HEK293 (cell line): ENCODE measurements at regions not wholly inside any gene's neighbourhood (a gene's known extent, or its start where the extent isn't known, plus 50 kb on each side); places are given as distances from the start of the nearest gene placed in this dataset.
A peak's percentile ranks its signal among the peaks of the same experiment; 100 is the strongest.

ENCODE experiments used
- CTCF ChIA-PET: fragments of 350-600 bp; formaldehyde crosslinking; extraction: SDS; loops from one replicate; lab custom pipeline; 2021; ENCODE audit warnings: antibody characterized with exemption; lab: Yijun Ruan, JAX
- POLR2A ChIA-PET: fragments of 300-600 bp; formaldehyde crosslinking; extraction: SDS; loops from one replicate; lab custom pipeline; 2020; ENCODE audit warnings: antibody characterized with exemption, inconsistent platforms; lab: Yijun Ruan, JAX
- H3K27ac ChIP-seq: fragments of 200-500 bp; sonication (Bioruptor generic); 2 replicates; pipeline ENCODE4 v1.5.1; 2014; ENCODE audit warnings: low read depth, low read length, control low read depth, inconsistent platforms; ENCODE audit errors: extremely low read depth
- H3K36me3 ChIP-seq, 2 experiments: fragments of 200-500 bp in 1 of 2; sonication (Bioruptor generic) in 1 of 2; 1 replicate in 1 of 2; 2 replicates in 1 of 2; pipeline ENCODE4 v1.5.1; 2014 to 2017; ENCODE audit warnings: inconsistent platforms in 2 of 2, low read length in 2 of 2; ENCODE audit not compliant: control insufficient read depth in 2 of 2, insufficient read depth in 1 of 2
- H3K4me1 ChIP-seq: fragments of 200-500 bp; sonication (Bioruptor generic); 2 replicates; pipeline ENCODE4 v1.5.1; 2014; ENCODE audit warnings: mild to moderate bottlenecking, low read length, inconsistent platforms; ENCODE audit not compliant: control insufficient read depth, insufficient read depth
- H3K4me3 ChIP-seq: 2 replicates; pipeline ENCODE4 v1.5.1; 2011; ENCODE audit warnings: low read depth, mild to moderate bottlenecking, control low read depth, low read length, moderate library complexity
- H3K9me3 ChIP-seq: fragments of 200-500 bp; sonication (Bioruptor generic); 2 replicates; pipeline ENCODE4 v1.5.1; 2014; ENCODE audit warnings: low read depth, low read length, inconsistent platforms; ENCODE audit not compliant: control insufficient read depth, insufficient read depth
- BCL11B ChIP-seq: fragments of 450-650 bp; formaldehyde crosslinking; IDR thresholded peaks from 2 replicates; pipeline ENCODE4 v1.5.1; 2016; ENCODE audit warnings: low read depth, missing biosample characterization, missing genetic modification characterization
- GLIS1 ChIP-seq: fragments of 450-650 bp; formaldehyde crosslinking; IDR thresholded peaks from 2 replicates; pipeline ENCODE4 v1.5.1; 2016; ENCODE audit warnings: missing biosample characterization, missing genetic modification characterization
- GLIS2 ChIP-seq: fragments of 450-650 bp; formaldehyde crosslinking; IDR thresholded peaks from 2 replicates; pipeline ENCODE4 v1.5.1; 2016; ENCODE audit warnings: missing biosample characterization, missing genetic modification characterization
- KLF7 ChIP-seq: fragments of 450-650 bp; formaldehyde crosslinking; IDR thresholded peaks from 2 replicates; pipeline ENCODE4 v1.5.1; 2016; ENCODE audit warnings: missing biosample characterization, missing genetic modification characterization, borderline replicate concordance
- OSR2 ChIP-seq: fragments of 450-650 bp; formaldehyde crosslinking; IDR thresholded peaks from 2 replicates; pipeline ENCODE4 v1.5.1; 2016; ENCODE audit warnings: missing biosample characterization, missing genetic modification characterization
- ZFP69B ChIP-seq: fragments of 450-650 bp; formaldehyde crosslinking; IDR thresholded peaks from 2 replicates; pipeline ENCODE4 v1.5.1; 2016; ENCODE audit warnings: missing biosample characterization, missing genetic modification characterization
- ZNF112 ChIP-seq: fragments of 450-650 bp; formaldehyde crosslinking; IDR thresholded peaks from 2 replicates; pipeline ENCODE4 v1.5.0; 2017; ENCODE audit warnings: missing biosample characterization, missing genetic modification characterization
- ZNF280C ChIP-seq: fragments of 450-650 bp; formaldehyde crosslinking; IDR thresholded peaks from 2 replicates; pipeline ENCODE4 v1.5.1; 2016; ENCODE audit warnings: missing biosample characterization, missing genetic modification characterization
- ZNF596 ChIP-seq: fragments of 450-650 bp; IDR thresholded peaks from 2 replicates; pipeline ENCODE4 v1.5.0; 2018; ENCODE audit warnings: missing biosample characterization, mild to moderate bottlenecking, missing genetic modification characterization, moderate library complexity
- ZNF654 ChIP-seq: fragments of 450-650 bp; formaldehyde crosslinking; IDR thresholded peaks from 2 replicates; pipeline ENCODE4 v1.5.1; 2016; ENCODE audit warnings: low read depth, missing biosample characterization, missing genetic modification characterization
- ZNF664 ChIP-seq: fragments of 450-650 bp; formaldehyde crosslinking; IDR thresholded peaks from 2 replicates; pipeline ENCODE4 v1.5.1; 2016; ENCODE audit warnings: missing biosample characterization, missing genetic modification characterization
- ZNF677 ChIP-seq: fragments of 450-650 bp; IDR thresholded peaks from 2 replicates; pipeline ENCODE4 v1.5.0; 2018; ENCODE audit warnings: missing biosample characterization, mild to moderate bottlenecking, missing genetic modification characterization, moderate library complexity
- ZNF707 ChIP-seq: fragments of 450-650 bp; formaldehyde crosslinking; IDR thresholded peaks from 2 replicates; pipeline ENCODE4 v1.5.1; 2016; ENCODE audit warnings: missing biosample characterization, missing genetic modification characterization
- ZNF837 ChIP-seq: fragments of 450-650 bp; formaldehyde crosslinking; IDR thresholded peaks from 2 replicates; pipeline ENCODE4 v1.5.1; 2016; ENCODE audit warnings: missing biosample characterization, missing genetic modification characterization
- TF ChIP-seq, protein P1 (sequence below): fragments of 450-650 bp; formaldehyde crosslinking; IDR thresholded peaks from 2 replicates; pipeline ENCODE4 v1.5.1; 2016; ENCODE audit warnings: missing biosample characterization, missing genetic modification characterization
- TF ChIP-seq, protein P2 (sequence below): fragments of 450-650 bp; formaldehyde crosslinking; conservative IDR thresholded peaks from 2 replicates; pipeline ENCODE4 v1.5.1; 2016; ENCODE audit warnings: low read depth, missing biosample characterization, missing genetic modification characterization

GRCh38 chr13:48769107-48769704 lies 115.5 kb downstream of the CYSLTR2 start (continued):
- TF ChIP-seq, protein P1, sequence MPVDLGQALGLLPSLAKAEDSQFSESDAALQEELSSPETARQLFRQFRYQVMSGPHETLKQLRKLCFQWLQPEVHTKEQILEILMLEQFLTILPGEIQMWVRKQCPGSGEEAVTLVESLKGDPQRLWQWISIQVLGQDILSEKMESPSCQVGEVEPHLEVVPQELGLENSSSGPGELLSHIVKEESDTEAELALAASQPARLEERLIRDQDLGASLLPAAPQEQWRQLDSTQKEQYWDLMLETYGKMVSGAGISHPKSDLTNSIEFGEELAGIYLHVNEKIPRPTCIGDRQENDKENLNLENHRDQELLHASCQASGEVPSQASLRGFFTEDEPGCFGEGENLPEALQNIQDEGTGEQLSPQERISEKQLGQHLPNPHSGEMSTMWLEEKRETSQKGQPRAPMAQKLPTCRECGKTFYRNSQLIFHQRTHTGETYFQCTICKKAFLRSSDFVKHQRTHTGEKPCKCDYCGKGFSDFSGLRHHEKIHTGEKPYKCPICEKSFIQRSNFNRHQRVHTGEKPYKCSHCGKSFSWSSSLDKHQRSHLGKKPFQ (tag by site-specific recombination): no peak
- TF ChIP-seq ZNF280C: no peak
- TF ChIP-seq KLF7 (tag by site-specific recombination): no peak
- TF ChIP-seq ZNF596: no peak
- no peak for TF ChIP-seq ZNF707

DNA sequence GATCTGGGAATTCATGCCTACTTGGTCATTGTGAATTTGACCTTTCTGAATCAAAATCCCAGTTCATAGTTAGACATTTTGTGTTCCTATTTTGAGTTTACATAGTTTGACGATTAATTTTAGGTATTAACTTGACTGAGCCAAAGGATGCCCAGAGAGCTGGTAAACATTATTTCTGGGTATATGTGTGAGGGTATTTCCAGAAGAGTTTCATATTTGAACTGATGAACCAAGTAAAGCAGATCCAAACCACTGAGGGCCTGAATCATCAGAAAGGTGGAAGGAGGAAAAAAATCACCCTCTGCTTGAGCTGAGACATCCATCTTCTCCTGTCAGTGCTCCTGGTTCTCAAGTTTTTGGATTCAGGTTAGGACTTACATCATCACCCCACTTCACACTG lies 116.6 kb downstream of the CYSLTR2 start:
- TF ChIP-seq ZNF112 (tag by site-specific recombination) (no peak), ZNF654 (no peak), GLIS2 (no peak), GLIS1 (no peak), OSR2 (no peak)
- Histone ChIP-seq H3K4me3 (no peak overlapping the region), H3K4me1 (no peaks in the 10 kb centered on the region), H3K9me3 (no peaks in the 10 kb centered on the region), H3K36me3 (no peaks in the 10 kb centered on the region), H3K27ac (no peak overlapping the region)
- ChIA-PET POLR2A (no interaction called here), CTCF (interaction anchor here (0.7 to 8.8 kb wide), 6 partner anchors 30 to 436 kb away, joined by 3 to 80 read pairs (median 3); no protein-coding TSS in a partner anchor)

- no peaks in the 10 kb centered on the region for H3K4me1 ChIP-seq
- no peaks in the 10 kb centered on the region for H3K36me3 ChIP-seq
- CTCF ChIA-PET: interaction anchor here (0.7 to 8.8 kb wide), 2 partner anchors 176 to 203 kb away, joined by 3 to 80 read pairs; partner anchors contain the start of gene FNDC3A
- no peak overlapping the region for H3K4me3 ChIP-seq
- TF ChIP-seq ZNF837 (tag by site-specific recombination) (no peak), BCL11B (tag by site-specific recombination) (no peak), ZFP69B (tag by site-specific recombination) (no peak), ZNF664 (0 out of 2 replicates have a peak, but pooled peaks have one; percentile 10), ZNF677 (no peak)
- TF ChIP-seq, protein P2, sequence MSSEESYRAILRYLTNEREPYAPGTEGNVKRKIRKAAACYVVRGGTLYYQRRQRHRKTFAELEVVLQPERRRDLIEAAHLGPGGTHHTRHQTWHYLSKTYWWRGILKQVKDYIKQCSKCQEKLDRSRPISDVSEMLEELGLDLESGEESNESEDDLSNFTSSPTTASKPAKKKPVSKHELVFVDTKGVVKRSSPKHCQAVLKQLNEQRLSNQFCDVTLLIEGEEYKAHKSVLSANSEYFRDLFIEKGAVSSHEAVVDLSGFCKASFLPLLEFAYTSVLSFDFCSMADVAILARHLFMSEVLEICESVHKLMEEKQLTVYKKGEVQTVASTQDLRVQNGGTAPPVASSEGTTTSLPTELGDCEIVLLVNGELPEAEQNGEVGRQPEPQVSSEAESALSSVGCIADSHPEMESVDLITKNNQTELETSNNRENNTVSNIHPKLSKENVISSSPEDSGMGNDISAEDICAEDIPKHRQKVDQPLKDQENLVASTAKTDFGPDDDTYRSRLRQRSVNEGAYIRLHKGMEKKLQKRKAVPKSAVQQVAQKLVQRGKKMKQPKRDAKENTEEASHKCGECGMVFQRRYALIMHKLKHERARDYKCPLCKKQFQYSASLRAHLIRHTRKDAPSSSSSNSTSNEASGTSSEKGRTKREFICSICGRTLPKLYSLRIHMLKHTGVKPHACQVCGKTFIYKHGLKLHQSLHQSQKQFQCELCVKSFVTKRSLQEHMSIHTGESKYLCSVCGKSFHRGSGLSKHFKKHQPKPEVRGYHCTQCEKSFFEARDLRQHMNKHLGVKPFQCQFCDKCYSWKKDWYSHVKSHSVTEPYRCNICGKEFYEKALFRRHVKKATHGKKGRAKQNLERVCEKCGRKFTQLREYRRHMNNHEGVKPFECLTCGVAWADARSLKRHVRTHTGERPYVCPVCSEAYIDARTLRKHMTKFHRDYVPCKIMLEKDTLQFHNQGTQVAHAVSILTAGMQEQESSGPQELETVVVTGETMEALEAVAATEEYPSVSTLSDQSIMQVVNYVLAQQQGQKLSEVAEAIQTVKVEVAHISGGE (tag by site-specific recombination): no peak
- H3K27ac ChIP-seq: no peak overlapping the region
- H3K9me3 ChIP-seq: no peaks in the 10 kb centered on the region
- POLR2A ChIA-PET: no interaction called here
These were observed 119.2 kb downstream of the CYSLTR2 start for GRCh38 chr13:48772908-48773307.
